T-helper 1 cell treated with Interleukin-12 subunit alpha and Interleukin-12 subunit beta and Interleukin-4 antibody, amounts not matched to agents 30 μg/mL and 1 μg/mL, for 36 hours (primary cell): ENCODE measurements at regions not wholly inside any gene's neighbourhood (a gene's known extent, or its start where the extent isn't known, plus 50 kb on each side); places are given as distances from the start of the nearest gene placed in this dataset.
"Not testable (repeated sequence)": the region's sequence is repeated elsewhere in the genome, so short reads cannot be mapped to it uniquely, and the experiment has no call there.

Source experiments
- H3K27ac Mint-ChIP-seq: one replicate; pipeline ENCODE4 v1.8.0; 2021; ENCODE audit warnings: mild to moderate bottlenecking, mixed read lengths
- H3K27me3 Mint-ChIP-seq: one replicate; pipeline ENCODE4 v1.8.0; 2021; ENCODE audit warnings: low read depth, mixed read lengths
- H3K36me3 Mint-ChIP-seq: one replicate; pipeline ENCODE4 v1.8.0; 2021; ENCODE audit warnings: low read depth, mixed read lengths
- H3K4me1 Mint-ChIP-seq: one replicate; pipeline ENCODE4 v1.8.0; 2021; ENCODE audit warnings: low read depth, mixed read lengths
- H3K4me3 Mint-ChIP-seq: one replicate; pipeline ENCODE4 v1.8.0; 2021; ENCODE audit warnings: mild to moderate bottlenecking, moderate library complexity, mixed read lengths
- H3K9me3 Mint-ChIP-seq: one replicate; pipeline ENCODE4 v1.8.0; 2021; ENCODE audit warnings: mixed read lengths

- Mint-ChIP-seq H3K27ac (no peak overlapping the region), H3K4me1 (no peaks in the 10 kb centered on the region), H3K27me3 (no peaks in the 10 kb centered on the region), H3K9me3 (peaks cover 5% of the 10 kb centered on the region), H3K4me3 (no peak overlapping the region), H3K36me3 (no peaks in the 10 kb centered on the region)
Observed at GRCh38 chr3:181920409-181920808, 208.7 kb downstream of the SOX2 start.

- no peak overlapping the region for H3K27ac Mint-ChIP-seq
- peaks cover 5% of the 10 kb centered on the region for H3K9me3 Mint-ChIP-seq
- H3K4me3 Mint-ChIP-seq, result no peak overlapping the region
- H3K4me1 Mint-ChIP-seq, result no peaks in the 10 kb centered on the region
- no peaks in the 10 kb centered on the region for H3K27me3 Mint-ChIP-seq
- H3K36me3 Mint-ChIP-seq, result no peaks in the 10 kb centered on the region
Observed at GRCh38 chr3:181921220-181921619, 209.5 kb downstream of the SOX2 start.

DNA sequence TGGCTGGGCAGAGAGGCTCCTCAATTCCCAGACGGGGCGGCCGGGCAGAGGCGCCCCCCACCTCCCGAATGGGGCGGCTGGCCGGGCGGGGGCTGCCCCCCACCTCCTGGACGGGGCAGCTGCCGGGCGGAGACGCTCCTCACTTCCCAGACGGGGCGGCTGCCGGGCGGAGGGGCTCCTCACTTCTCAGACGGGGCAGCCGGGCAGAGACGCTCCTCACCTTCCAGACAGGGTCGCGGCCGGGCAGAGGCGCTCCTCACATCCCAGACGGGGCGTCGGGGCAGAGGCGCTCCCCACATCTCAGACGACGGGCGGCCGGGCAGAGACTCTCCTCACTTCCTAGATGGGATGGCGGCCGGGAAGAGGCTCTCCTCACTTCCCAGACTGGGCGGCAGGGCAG is 214.1 kb downstream of the SOX2 start:
- H3K27ac Mint-ChIP-seq, H3K4me3 Mint-ChIP-seq, H3K27me3 Mint-ChIP-seq, H3K9me3 Mint-ChIP-seq, H3K4me1 Mint-ChIP-seq, H3K36me3 Mint-ChIP-seq: not testable (repeated sequence)

DNA sequence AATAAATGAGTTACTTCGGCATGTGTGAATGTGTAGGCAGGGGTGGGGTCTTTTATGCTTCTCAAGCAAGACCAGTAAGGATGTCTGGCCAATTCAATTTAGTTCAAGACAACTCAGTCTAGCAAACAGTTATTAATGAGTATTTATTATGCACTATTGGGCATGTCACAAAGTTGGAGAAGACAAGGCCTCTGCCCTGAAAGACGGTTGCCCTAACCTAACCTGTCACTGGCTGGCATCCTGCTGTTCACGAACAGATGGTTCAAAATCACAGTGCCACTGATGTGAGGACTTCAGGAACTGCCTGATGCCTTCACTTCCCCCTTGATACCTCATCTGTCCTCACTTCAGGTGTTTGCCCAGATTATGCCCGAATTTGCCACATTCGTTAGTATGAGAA is 217.8 kb downstream of the SOX2 start:
- no peaks in the 10 kb centered on the region for H3K27me3 Mint-ChIP-seq
- H3K4me3 Mint-ChIP-seq, result no peak overlapping the region
- H3K4me1 Mint-ChIP-seq, result no peaks in the 10 kb centered on the region
- H3K27ac Mint-ChIP-seq, result no peak overlapping the region
- H3K9me3 Mint-ChIP-seq, result peaks cover 6% of the 10 kb centered on the region
- no peaks in the 10 kb centered on the region for H3K36me3 Mint-ChIP-seq

GRCh38 chr3:181930105-181930504 is 218.4 kb downstream of the SOX2 start:
- no peaks in the 10 kb centered on the region for H3K4me1 Mint-ChIP-seq
- no peak overlapping the region for H3K27ac Mint-ChIP-seq
- no peak overlapping the region for H3K4me3 Mint-ChIP-seq
- H3K27me3 Mint-ChIP-seq, result no peaks in the 10 kb centered on the region
- H3K9me3 Mint-ChIP-seq, result peaks cover 4% of the 10 kb centered on the region
- no peaks in the 10 kb centered on the region for H3K36me3 Mint-ChIP-seq

GRCh38 chr3:181932039-181932438 is 220.3 kb downstream of the SOX2 start:
- Mint-ChIP-seq H3K9me3 (peaks cover 4% of the 10 kb centered on the region), H3K36me3 (no peaks in the 10 kb centered on the region), H3K4me3 (no peak overlapping the region), H3K27me3 (no peaks in the 10 kb centered on the region), H3K27ac (no peak overlapping the region), H3K4me1 (no peaks in the 10 kb centered on the region)

GRCh38 chr3:181933052-181933618 is 221.4 kb downstream of the SOX2 start:
- Mint-ChIP-seq H3K9me3 (peaks cover 4% of the 10 kb centered on the region), H3K4me1 (no peaks in the 10 kb centered on the region), H3K27ac (no peak overlapping the region), H3K36me3 (no peaks in the 10 kb centered on the region), H3K27me3 (no peaks in the 10 kb centered on the region), H3K4me3 (no peak overlapping the region)

DNA sequence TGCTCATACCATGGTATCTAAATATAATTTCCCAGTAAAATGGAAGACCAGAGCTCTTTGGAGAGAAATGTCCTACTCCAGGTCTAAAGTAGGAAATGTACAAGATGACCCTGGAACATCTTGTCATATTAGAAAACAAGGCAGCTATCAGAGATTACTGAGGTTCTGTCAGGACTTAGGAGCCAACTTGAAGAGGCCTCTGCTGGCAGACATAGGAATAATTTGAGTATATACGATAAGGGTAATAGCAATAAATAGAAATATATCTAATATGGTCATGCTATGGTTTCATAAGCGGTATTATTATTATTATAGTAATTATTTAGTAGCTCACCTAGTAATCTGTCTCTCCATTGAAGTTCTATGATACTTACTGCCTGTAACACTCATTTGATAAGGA is 224.2 kb downstream of the SOX2 start:
- no peak overlapping the region for H3K27ac Mint-ChIP-seq
- no peaks in the 10 kb centered on the region for H3K9me3 Mint-ChIP-seq
- no peak overlapping the region for H3K4me3 Mint-ChIP-seq
- no peaks in the 10 kb centered on the region for H3K4me1 Mint-ChIP-seq
- no peaks in the 10 kb centered on the region for H3K36me3 Mint-ChIP-seq
- H3K27me3 Mint-ChIP-seq, result no peaks in the 10 kb centered on the region

- Mint-ChIP-seq H3K9me3 (no peaks in the 10 kb centered on the region), H3K4me3 (no peak overlapping the region), H3K4me1 (peaks cover 2% of the 10 kb centered on the region), H3K27ac (no peak overlapping the region), H3K36me3 (no peaks in the 10 kb centered on the region), H3K27me3 (no peaks in the 10 kb centered on the region)
Observed at GRCh38 chr3:181936774-181937173, 225.0 kb downstream of the SOX2 start.

DNA sequence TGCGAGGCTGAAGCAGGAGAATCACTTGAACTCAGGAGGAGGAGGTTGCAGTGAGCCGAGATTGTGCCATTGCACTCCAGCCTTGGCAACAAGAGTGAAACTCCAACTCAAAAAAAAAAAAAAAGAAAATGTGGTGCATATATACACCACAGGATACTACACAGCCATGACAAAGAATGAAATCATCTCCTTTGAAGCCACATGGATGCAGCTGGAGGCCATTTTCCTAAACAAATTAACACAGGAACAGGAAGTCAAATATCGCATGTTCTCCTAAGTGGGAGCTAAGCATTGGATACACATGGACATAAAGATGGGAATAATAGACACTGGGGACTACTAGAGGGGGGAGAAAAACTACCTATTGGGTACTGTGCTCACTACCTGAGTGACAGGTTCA is 226.9 kb downstream of the SOX2 start:
- H3K4me3 Mint-ChIP-seq, H3K27me3 Mint-ChIP-seq, H3K27ac Mint-ChIP-seq, H3K4me1 Mint-ChIP-seq, H3K9me3 Mint-ChIP-seq, H3K36me3 Mint-ChIP-seq: not testable (repeated sequence)

GRCh38 chr3:181940703-181941102 is 229.0 kb downstream of the SOX2 start:
- Mint-ChIP-seq H3K27me3 (no peaks in the 10 kb centered on the region), H3K4me3 (no peak overlapping the region), H3K9me3 (no peaks in the 10 kb centered on the region), H3K4me1 (peaks cover 2% of the 10 kb centered on the region), H3K36me3 (no peaks in the 10 kb centered on the region), H3K27ac (no peak overlapping the region)

- H3K4me1 Mint-ChIP-seq, result peaks cover 2% of the 10 kb centered on the region
- no peaks in the 10 kb centered on the region for H3K9me3 Mint-ChIP-seq
- H3K27ac Mint-ChIP-seq, result no peak overlapping the region
- no peak overlapping the region for H3K4me3 Mint-ChIP-seq
- H3K36me3 Mint-ChIP-seq, result no peaks in the 10 kb centered on the region
- no peaks in the 10 kb centered on the region for H3K27me3 Mint-ChIP-seq
Observed at GRCh38 chr3:181941250-181941649, 229.5 kb downstream of the SOX2 start.

GRCh38 chr3:181943285-181943684 is 231.6 kb downstream of the SOX2 start:
- no peaks in the 10 kb centered on the region for H3K9me3 Mint-ChIP-seq
- H3K27ac Mint-ChIP-seq, result no peak overlapping the region
- H3K4me3 Mint-ChIP-seq, result no peak overlapping the region
- no peaks in the 10 kb centered on the region for H3K36me3 Mint-ChIP-seq
- H3K27me3 Mint-ChIP-seq, result no peaks in the 10 kb centered on the region
- H3K4me1 Mint-ChIP-seq, result peaks cover 2% of the 10 kb centered on the region

DNA sequence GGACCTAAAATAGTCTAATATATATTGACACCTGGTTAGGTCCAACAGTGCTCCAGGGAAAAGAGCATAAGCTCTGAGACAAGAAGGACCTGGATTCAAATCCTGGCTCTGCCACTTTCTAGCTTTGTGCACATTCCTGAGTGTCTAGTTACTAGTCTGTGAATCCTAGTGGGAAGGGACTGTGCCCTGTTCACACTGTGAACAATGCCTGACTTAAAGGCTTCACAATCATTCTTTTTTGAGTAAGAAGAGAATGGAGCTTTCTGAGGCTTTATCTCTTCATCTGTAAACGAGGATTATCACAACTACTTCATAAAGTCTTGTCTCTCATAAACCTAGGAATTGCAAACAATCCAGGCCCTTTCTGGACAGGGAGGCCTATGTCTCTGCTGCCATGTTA is 235.9 kb downstream of the SOX2 start:
- Mint-ChIP-seq H3K4me1 (no peaks in the 10 kb centered on the region), H3K4me3 (no peak overlapping the region), H3K27me3 (no peaks in the 10 kb centered on the region), H3K9me3 (no peaks in the 10 kb centered on the region), H3K36me3 (no peaks in the 10 kb centered on the region), H3K27ac (no peak overlapping the region)

DNA sequence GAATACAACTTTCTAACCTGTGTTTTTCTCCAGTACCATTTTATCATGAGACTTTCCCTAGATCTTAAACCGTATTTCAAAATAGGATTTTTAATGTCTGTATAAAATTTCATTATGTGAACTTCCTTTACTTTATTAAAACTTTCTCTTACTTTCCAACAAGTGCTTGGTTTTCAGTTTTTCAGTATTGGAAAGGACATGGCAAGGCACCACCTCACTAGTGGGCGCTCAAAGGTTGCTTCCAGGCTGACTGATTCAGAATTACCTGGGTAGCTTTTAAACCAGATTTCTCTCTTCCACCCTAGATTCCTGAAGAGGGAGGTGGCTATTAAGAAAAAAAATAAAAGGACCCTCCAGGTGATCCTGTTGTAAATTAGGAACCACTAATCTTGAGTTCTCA is 236.6 kb downstream of the SOX2 start:
- Mint-ChIP-seq H3K4me3 (no peak overlapping the region), H3K4me1 (no peaks in the 10 kb centered on the region), H3K27me3 (no peaks in the 10 kb centered on the region), H3K9me3 (no peaks in the 10 kb centered on the region), H3K27ac (no peak overlapping the region), H3K36me3 (no peaks in the 10 kb centered on the region)

GRCh38 chr3:181952221-181952620 is 240.5 kb downstream of the SOX2 start:
- Mint-ChIP-seq H3K36me3 (no peaks in the 10 kb centered on the region), H3K27ac (no peak overlapping the region), H3K9me3 (no peaks in the 10 kb centered on the region), H3K4me3 (no peak overlapping the region), H3K4me1 (no peaks in the 10 kb centered on the region), H3K27me3 (no peaks in the 10 kb centered on the region)
